Stomach (tissue), 4 donors: ENCODE measurements at regions not wholly inside any gene's neighbourhood (a gene's known extent, or its start where the extent isn't known, plus 50 kb on each side); places are given as distances from the start of the nearest gene placed in this dataset.

Source experiments
- EP300 ChIP-seq: sonication (generic); formaldehyde crosslinking; IDR thresholded peaks from one replicate; pipeline ENCODE4 v1.6.1; 2017; ENCODE audit warnings: antibody characterized with exemption
- POLR2A ChIP-seq, 4 donors: fragments of 450-650 bp; IDR thresholded peaks; one replicate each; pipeline ENCODE4 v1.6.1; 2016; ENCODE audit warnings: antibody characterized with exemption in 4 of 4, control low read depth in 2 of 4, mild to moderate bottlenecking in 1 of 4, moderate library complexity in 1 of 4

GRCh38 chr5:27267209-27267824, 228.9 kb upstream of the CDH9 start:
- TF ChIP-seq POLR2A (IDR thresholded peaks at IDR 0.05) (no peak), EP300 (no peak)
